ENCODE measurements at regions not wholly inside any gene's neighbourhood (a gene's known extent, or its start where the extent isn't known, plus 50 kb on each side); places are given as distances from the start of the nearest gene placed in this dataset.

GRCh38 chr18:55111271-55111670, 152.0 kb upstream of the CCDC68 start:
- DNase-seq = no peak
- TF ChIP-seq GATA1 (IDR thresholded peaks at IDR 0.05; ENCODE audit: low read depth, low read length) (no peak), POLR2A (IDR thresholded peaks at IDR 0.05; ENCODE audit: low read length) (no peak)

DNA sequence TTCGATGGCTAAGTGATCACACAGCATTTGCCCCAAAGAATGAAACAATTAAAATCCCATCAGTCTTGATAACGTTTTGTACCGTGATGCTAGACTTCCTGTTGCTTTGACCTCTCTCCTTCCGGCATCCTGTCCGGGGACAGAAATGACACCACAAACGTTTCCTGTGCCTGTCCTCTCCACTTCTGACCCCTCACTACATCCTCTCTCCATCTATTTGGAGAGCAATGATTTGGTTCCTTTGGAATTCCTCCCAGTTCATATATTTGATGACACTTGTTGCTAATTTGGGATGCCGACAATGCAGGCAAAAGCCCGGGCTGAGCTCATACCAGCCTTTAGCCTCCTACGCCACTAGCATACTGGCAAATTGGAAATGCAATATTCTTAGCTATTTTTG, 151.2 kb upstream of the CCDC68 start:
- no peak for DNase-seq

DNA sequence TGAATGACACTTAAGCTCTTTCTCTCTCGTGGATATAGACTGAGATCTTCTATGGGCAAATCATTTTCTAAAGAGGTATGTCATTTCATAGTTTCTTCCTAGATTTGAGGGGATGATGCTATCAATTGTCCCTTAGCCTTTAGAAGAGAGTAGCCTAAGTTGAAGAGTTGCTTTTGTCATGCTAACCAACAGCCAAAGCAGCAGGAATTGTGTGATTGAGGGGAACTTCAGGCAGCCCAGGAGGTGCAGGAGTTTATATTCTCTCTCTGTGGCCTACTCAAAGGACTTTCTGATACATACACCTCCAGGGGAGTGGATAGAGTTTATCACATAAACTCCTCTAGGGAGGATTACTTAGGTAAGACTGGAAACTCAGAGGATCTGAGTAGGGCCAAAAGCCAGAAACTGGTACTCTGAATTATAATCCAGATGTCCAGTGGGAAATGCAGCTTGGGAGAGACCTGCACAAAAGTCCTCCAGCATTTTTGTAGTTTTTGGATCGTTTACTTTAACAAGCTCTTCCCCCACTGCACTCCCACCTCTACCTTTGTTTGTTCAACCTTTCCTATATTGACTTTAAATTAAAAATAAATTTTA, 150.7 kb upstream of the CCDC68 start:
- DNase-seq = no peak
- TF ChIP-seq POLR2A (IDR thresholded peaks at IDR 0.05; ENCODE audit: low read length) = no peak
- TF ChIP-seq GATA1 (IDR thresholded peaks at IDR 0.05; ENCODE audit: low read depth, low read length) = no peak

More for the DNA sequence above, 151.2 kb upstream of the CCDC68 start:
- TF ChIP-seq POLR2A (IDR thresholded peaks at IDR 0.05; ENCODE audit: low read length) (no peak), GATA1 (IDR thresholded peaks at IDR 0.05; ENCODE audit: low read depth, low read length) (no peak)

DNA sequence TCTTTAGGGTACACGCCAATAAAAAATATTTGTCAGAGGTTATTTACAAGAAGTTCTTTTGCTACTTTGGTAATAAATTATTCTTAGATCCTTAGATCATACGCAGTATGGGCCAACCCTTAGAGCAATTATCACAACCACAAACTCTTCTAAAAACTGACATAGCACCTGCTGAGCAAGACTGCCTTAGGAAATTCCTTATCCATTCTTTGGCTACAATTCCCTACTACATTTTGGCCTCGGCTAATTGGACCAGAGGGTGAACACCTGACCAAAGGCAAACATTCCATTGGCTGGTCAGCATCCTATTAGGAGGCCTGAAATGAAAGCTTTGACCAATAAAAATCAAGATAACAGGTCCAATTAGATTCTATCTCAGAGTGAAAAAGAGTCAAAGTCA, 147.6 kb upstream of the CCDC68 start:
- TF ChIP-seq POLR2A (IDR thresholded peaks at IDR 0.05; ENCODE audit: low read length) (no peak), GATA1 (IDR thresholded peaks at IDR 0.05; ENCODE audit: low read depth, low read length) (no peak)
- DNase-seq = no peak

GRCh38 chr18:55106466-55106865, 147.2 kb upstream of the CCDC68 start:
- DNase-seq = no peak
- TF ChIP-seq GATA1 (IDR thresholded peaks at IDR 0.05; ENCODE audit: low read depth, low read length) = no peak
- TF ChIP-seq POLR2A (IDR thresholded peaks at IDR 0.05; ENCODE audit: low read length) = no peak

DNA sequence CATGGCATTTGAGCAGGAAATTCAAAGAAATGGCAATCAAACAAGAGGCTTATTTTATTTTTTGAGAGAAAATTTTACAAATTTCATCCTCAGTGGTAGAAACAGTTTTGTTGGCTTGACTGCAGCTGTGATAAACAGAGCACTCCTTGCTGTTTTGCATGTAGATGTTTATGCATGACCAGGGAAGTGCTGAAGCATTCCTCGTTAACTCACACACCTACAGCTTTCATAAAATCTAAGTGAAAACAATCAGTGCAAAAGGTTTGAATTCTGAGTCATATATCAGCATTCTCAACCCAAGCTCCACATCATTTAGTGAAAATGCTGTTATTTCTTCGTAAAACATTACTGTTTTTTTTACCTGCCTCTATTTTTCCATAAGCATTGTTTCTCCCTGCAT, 146.6 kb upstream of the CCDC68 start:
- TF ChIP-seq POLR2A (IDR thresholded peaks at IDR 0.05; ENCODE audit: low read length) (no peak), GATA1 (IDR thresholded peaks at IDR 0.05; ENCODE audit: low read depth, low read length) (no peak)
- no peak for DNase-seq

DNA sequence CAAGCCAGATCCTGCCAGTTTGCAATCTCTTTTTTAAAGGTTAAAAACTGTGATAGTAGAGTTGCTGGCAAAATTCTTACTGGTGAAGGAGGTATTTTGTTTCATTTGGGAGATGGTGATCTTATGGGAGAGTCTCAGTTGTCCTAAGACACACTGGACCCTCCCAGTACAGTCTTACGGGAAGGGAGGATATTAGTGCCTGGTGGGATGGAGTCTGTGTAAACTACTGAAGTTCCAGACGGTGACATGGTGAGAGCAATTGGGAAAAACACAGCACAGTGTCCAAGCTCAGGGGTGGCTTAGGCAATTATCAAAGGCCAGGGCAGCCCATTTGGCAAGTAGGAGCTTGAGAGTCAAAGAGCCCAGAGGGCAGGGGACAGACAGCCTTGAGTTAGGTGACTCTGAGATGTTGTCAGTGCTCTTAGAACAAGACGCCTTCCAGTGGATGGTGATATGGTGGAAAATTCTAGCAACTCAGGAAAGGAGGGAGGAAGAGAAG, 143.7 kb upstream of the CCDC68 start:
- no peak for TF ChIP-seq POLR2A (IDR thresholded peaks at IDR 0.05; ENCODE audit: low read length)
- no peak for TF ChIP-seq GATA1 (IDR thresholded peaks at IDR 0.05; ENCODE audit: low read depth, low read length)
- DNase-seq = no peak

DNA sequence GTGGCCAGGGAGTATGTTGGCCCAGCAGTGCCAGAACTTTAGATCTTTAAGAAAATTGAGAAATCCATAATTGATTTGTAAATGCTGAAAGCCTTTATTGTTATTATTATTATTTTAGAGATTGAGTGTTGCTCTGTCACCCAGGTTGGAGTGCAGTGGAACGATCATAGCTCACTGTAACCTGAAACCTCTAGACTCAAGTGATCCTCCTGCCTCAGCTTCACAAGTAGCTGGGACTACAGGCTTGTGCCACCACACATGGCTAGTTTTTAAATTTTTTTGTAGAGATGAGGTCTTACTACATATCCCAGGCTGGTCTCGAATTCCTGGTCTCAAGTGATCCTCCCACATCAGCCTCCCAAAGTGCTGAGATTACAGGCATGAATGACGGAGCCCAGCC, 143.2 kb upstream of the CCDC68 start:
- TF ChIP-seq GATA1 (IDR thresholded peaks at IDR 0.05; ENCODE audit: low read depth, low read length) (no peak), POLR2A (IDR thresholded peaks at IDR 0.05; ENCODE audit: low read length) (no peak)
- no peak for DNase-seq

- no peak for DNase-seq
- no peak for TF ChIP-seq POLR2A (IDR thresholded peaks at IDR 0.05; ENCODE audit: low read length)
These were observed 142.2 kb upstream of the CCDC68 start for GRCh38 chr18:55101458-55101824.

DNA sequence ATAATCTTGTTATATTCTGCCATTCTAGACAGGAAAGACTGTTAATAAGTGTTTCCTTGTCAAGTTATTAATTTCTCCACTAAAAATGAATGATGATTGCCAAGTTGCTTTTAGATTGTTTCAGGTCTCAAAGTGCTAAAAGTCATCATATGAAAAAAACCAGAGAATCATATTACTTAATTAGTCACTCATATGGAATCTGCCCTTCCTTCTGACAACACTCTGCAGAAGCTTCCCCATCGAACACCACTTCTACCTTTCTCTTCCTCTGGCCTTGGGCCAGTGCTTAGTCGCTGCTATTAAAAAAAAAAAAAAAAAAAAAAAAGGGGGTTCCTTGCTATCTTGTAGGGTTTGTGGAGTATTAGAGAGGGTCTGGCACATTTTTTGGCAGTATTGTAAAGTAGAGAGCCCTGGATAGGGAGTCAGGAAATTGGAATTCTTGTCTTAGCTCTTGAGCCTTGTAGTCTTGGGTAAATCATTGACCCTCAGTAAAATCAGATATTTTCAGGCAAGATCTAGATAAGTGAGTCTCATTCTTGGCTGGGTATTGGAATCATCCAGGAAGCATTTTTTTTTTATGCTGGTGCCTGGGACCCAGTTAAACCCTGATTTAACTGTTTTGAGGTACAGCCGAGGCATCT, 141.7 kb upstream of the CCDC68 start:
- TF ChIP-seq GATA1 (IDR thresholded peaks at IDR 0.05; ENCODE audit: low read depth, low read length) (no peak), POLR2A (IDR thresholded peaks at IDR 0.05; ENCODE audit: low read length) (no peak)

GRCh38 chr18:55097456-55098170, 138.4 kb upstream of the CCDC68 start:
- no peak for TF ChIP-seq POLR2A (IDR thresholded peaks at IDR 0.05; ENCODE audit: low read length)
- no peak for TF ChIP-seq GATA1 (IDR thresholded peaks at IDR 0.05; ENCODE audit: low read depth, low read length)
- no peak for DNase-seq

More for the DNA sequence above, 141.7 kb upstream of the CCDC68 start:
- no peak for DNase-seq

DNA sequence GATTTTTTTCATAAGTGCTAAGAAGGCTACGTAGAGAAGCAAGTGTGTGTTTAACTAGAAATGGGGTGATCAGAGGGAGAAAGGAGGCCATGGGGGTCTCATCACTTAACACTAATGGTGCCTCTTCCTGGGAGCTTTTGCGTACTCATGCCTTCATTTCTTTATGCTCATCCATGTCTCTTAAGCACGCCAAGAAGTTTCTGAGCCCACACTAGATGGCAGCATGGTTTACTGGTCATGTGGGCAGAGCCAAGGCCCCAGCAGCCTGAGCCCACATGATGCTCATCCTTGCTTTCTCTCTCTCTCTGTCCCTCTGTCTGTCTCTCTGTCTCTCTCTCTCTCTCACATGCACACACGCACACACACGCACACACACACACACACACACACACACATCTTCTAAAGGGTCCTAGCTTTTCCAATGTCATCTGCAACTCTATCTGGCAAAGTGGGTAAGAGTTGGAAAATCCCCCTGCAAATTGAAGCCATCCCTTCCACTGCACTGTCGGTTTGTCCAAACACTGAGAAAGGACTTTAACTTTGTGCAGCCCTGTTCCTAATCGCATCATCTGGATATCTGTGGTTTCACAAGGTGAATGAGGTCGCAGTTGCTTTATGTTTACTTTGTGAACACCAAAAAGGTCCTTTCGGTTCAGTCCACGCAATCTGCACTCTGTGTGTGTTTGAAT, 137.1 kb upstream of the CCDC68 start:
- peak; percentile 32 to 46 for DNase-seq

DNA sequence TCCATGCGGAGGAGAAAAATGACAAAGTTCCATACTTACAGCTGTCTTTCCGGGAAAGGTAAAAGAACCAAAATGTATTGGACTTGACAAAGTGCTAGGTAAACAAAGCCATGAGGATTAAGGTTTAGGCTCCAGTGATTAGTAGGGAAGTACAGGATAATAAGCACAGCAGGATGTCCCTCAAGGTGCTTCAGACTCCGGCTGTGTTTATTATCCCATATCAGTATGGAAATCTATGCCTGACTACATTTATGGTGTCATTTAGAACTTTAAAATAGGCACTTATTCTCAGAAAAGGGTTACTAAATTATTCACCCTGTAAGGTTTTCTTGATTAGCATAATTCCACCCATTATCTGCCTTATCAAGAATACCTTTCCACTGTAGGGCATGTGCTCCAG, 136.3 kb upstream of the CCDC68 start:
- DNase-seq = no peak
- no peak for TF ChIP-seq POLR2A (IDR thresholded peaks at IDR 0.05; ENCODE audit: low read length)
- no peak for TF ChIP-seq GATA1 (IDR thresholded peaks at IDR 0.05; ENCODE audit: low read depth, low read length)

More for the DNA sequence above, 137.1 kb upstream of the CCDC68 start:
- no peak for TF ChIP-seq POLR2A (IDR thresholded peaks at IDR 0.05; ENCODE audit: low read length)
- no peak for TF ChIP-seq GATA1 (IDR thresholded peaks at IDR 0.05; ENCODE audit: low read depth, low read length)

GRCh38 chr18:55093808-55094207, 134.5 kb upstream of the CCDC68 start:
- no peak for DNase-seq

More at GRCh38 chr18:55093808-55094207, 134.5 kb upstream of the CCDC68 start:
- no peak for TF ChIP-seq GATA1 (IDR thresholded peaks at IDR 0.05; ENCODE audit: low read depth, low read length)
- no peak for TF ChIP-seq POLR2A (IDR thresholded peaks at IDR 0.05; ENCODE audit: low read length)
